ENCODE measurements at regions not wholly inside any gene's neighbourhood (a gene's known extent, or its start where the extent isn't known, plus 50 kb on each side); places are given as distances from the start of the nearest gene placed in this dataset.
"Not testable (repeated sequence)": the region's sequence is repeated elsewhere in the genome, so short reads cannot be mapped to it uniquely, and the experiment has no call there.

DNA sequence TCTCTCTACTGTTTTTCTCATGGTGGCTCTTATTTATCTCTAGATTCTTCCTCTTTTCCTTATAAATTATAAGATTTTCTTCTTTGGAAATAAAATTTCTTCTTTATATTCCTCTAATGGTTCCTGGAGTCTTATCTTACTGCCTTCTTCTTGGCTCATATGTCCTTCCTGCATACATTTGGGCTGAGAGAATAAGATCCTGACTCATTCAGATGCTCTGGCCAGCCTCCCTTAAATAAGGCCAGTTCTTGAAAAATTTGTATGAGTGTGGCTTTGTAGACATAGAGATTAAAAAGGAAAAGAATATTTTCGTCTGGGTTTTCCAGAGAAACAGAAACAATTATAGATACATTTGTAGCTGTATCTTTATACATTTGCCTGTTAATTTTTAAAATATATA is 411.3 kb downstream of the KIF20B start:
- Histone ChIP-seq H4K8ac (ENCODE audit: low read depth, low read length) (no peak overlapping the region), H3K23ac (ENCODE audit: low read depth, low read length, poor library complexity) (no peak overlapping the region)

DNA sequence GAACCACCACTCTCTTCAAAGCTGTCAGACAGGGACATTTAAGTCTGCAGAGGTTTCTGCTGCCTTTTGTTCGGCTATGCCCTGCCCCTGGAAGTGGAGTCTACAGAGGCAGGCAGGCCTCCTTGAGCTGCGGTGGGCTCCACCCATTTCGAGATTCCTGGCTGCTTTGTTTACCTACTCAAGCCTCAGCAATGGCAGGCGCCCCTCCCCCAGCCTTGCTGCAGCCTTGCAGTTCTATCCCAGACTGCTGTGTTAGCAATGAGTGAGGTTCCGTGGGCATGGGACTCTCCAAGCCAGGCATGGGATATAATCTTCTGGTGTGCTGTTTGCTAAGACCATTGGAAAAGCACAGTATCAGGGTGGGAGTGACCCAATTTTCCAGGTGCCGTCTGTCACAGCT is 417.2 kb downstream of the KIF20B start:
- H3K18ac ChIP-seq (ENCODE audit: low read length); H3K4me3 ChIP-seq (ENCODE audit: low read length in 2 of 2); H2BK5ac ChIP-seq (ENCODE audit: low read length); H2BK120ac ChIP-seq (ENCODE audit: low read depth, low read length); H4K91ac ChIP-seq (ENCODE audit: low read depth, low read length, poor library complexity); H2AK5ac ChIP-seq (ENCODE audit: low read depth, low read length); H3K4me1 ChIP-seq (ENCODE audit: control insufficient read depth in 2 of 2, insufficient read depth in 1 of 2, low read depth in 1 of 2, low read length in 2 of 2); H3K36me3 ChIP-seq (replicated peaks in 1 of 2; ENCODE audit: control insufficient read depth in 2 of 2, insufficient read depth in 2 of 2, low read length in 2 of 2); H2BK12ac ChIP-seq (ENCODE audit: low read length); DNase-seq (ENCODE audit: low spot score); H2AFZ ChIP-seq (ENCODE audit: low read length); H4K8ac ChIP-seq (ENCODE audit: low read depth, low read length); H3K9me3 ChIP-seq (replicated peaks in 1 of 2; ENCODE audit: control insufficient read depth in 2 of 2, insufficient read depth in 1 of 2, low read depth in 1 of 2, low read length in 2 of 2); H3K14ac ChIP-seq (ENCODE audit: low read length); H3K9ac ChIP-seq (ENCODE audit: low read depth, low read length, poor library complexity); H3K27ac ChIP-seq (replicated peaks; ENCODE audit: low read length); H3K4ac ChIP-seq (ENCODE audit: low read length); H3K4me2 ChIP-seq (ENCODE audit: insufficient read depth, low read length, poor library complexity, severe bottlenecking); H3K27me3 ChIP-seq (ENCODE audit: control insufficient read depth in 3 of 3, insufficient read depth in 3 of 3, low read depth in 1 of 3, low read length in 3 of 3); H2BK15ac ChIP-seq (ENCODE audit: low read length); H3K79me1 ChIP-seq (ENCODE audit: low read depth, low read length); H3K23ac ChIP-seq (ENCODE audit: low read depth, low read length, poor library complexity): not testable (repeated sequence)
- no CpG with 5 or more reads among the region's 6 CpGs for WGBS, 2 donors (ENCODE audit: extremely low coverage in 2 of 2, insufficient read length in 2 of 2, insufficient replicate concordance in 1 of 2)

More for the DNA sequence above, 411.3 kb downstream of the KIF20B start:
- Histone ChIP-seq H3K4me3 (ENCODE audit: low read length in 2 of 2) (no peak overlapping the region), H2BK12ac (ENCODE audit: low read length) (no peak overlapping the region), H3K4ac (ENCODE audit: low read length) (no peak overlapping the region), H3K79me1 (ENCODE audit: low read depth, low read length) (no peaks in the 10 kb centered on the region), H2BK15ac (ENCODE audit: low read length) (no peak overlapping the region), H2AFZ (ENCODE audit: low read length) (no peak overlapping the region), H3K27ac (replicated peaks; ENCODE audit: low read length) (no peak overlapping the region), H2BK5ac (ENCODE audit: low read length) (no peak overlapping the region), H3K4me1 (ENCODE audit: control insufficient read depth in 2 of 2, insufficient read depth in 1 of 2, low read depth in 1 of 2, low read length in 2 of 2) (no peaks in the 10 kb centered on the region), H3K4me2 (ENCODE audit: insufficient read depth, low read length, poor library complexity, severe bottlenecking) (no peak overlapping the region), H3K14ac (ENCODE audit: low read length) (no peak overlapping the region), H3K36me3 (replicated peaks in 1 of 2; ENCODE audit: control insufficient read depth in 2 of 2, insufficient read depth in 2 of 2, low read length in 2 of 2) (no peaks in the 10 kb centered on the region), H2BK120ac (ENCODE audit: low read depth, low read length) (no peak overlapping the region), H4K91ac (ENCODE audit: low read depth, low read length, poor library complexity) (no peak overlapping the region), H3K9me3 (replicated peaks in 1 of 2; ENCODE audit: control insufficient read depth in 2 of 2, insufficient read depth in 1 of 2, low read depth in 1 of 2, low read length in 2 of 2) (no peaks in the 10 kb centered on the region), H3K9ac (ENCODE audit: low read depth, low read length, poor library complexity) (no peak overlapping the region), H2AK5ac (ENCODE audit: low read depth, low read length) (no peak overlapping the region), H3K18ac (ENCODE audit: low read length) (no peak overlapping the region), H3K27me3 (ENCODE audit: control insufficient read depth in 3 of 3, insufficient read depth in 3 of 3, low read depth in 1 of 3, low read length in 3 of 3) (no peaks in the 10 kb centered on the region)
- no peak for DNase-seq (ENCODE audit: low spot score)
- WGBS, 2 donors (ENCODE audit: extremely low coverage in 2 of 2, insufficient read length in 2 of 2, insufficient replicate concordance in 1 of 2): no CpG with 5 or more reads among the region's 1 CpG

DNA sequence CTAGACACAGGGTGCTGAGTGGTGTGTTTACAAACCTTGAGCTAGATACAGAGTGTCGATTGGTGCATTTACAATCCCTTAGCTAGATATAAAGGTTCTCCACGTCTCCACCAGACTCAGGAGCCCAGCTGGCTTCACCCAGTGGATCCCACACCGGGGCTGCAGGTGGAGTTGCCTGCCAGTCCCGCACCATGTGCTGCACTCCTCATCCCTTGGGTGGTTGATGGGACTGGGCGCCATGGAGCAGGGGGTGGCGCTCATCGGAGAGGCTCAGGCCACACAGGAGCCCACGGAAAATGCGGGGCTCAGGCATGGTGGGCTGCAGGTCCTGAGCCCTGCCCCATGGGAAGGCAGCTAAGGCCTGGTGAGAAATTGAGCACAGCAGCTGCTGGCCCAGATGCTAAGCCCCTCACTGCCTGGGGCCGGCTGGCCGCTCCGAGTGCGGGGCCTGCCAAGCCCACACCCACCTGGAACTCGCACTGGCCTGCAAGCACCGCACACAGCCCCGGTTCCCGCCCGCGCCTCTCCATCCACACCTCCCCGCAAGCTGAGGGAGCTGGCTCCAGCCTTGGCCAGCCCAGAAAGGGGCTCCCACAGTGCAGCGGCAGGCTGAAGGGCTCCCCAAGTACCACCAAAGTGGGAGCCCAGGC is 418.4 kb downstream of the KIF20B start:
- H2BK120ac ChIP-seq (ENCODE audit: low read depth, low read length); H3K27ac ChIP-seq (replicated peaks; ENCODE audit: low read length); H3K4me3 ChIP-seq (ENCODE audit: low read length in 2 of 2); H2BK12ac ChIP-seq (ENCODE audit: low read length); H3K4ac ChIP-seq (ENCODE audit: low read length); H2BK5ac ChIP-seq (ENCODE audit: low read length); H3K18ac ChIP-seq (ENCODE audit: low read length); H2AK5ac ChIP-seq (ENCODE audit: low read depth, low read length); H2BK15ac ChIP-seq (ENCODE audit: low read length); H3K14ac ChIP-seq (ENCODE audit: low read length); H3K4me1 ChIP-seq (ENCODE audit: control insufficient read depth in 2 of 2, insufficient read depth in 1 of 2, low read depth in 1 of 2, low read length in 2 of 2); H3K36me3 ChIP-seq (replicated peaks in 1 of 2; ENCODE audit: control insufficient read depth in 2 of 2, insufficient read depth in 2 of 2, low read length in 2 of 2); H3K9ac ChIP-seq (ENCODE audit: low read depth, low read length, poor library complexity); H3K23ac ChIP-seq (ENCODE audit: low read depth, low read length, poor library complexity); H3K9me3 ChIP-seq (replicated peaks in 1 of 2; ENCODE audit: control insufficient read depth in 2 of 2, insufficient read depth in 1 of 2, low read depth in 1 of 2, low read length in 2 of 2); H2AFZ ChIP-seq (ENCODE audit: low read length); H4K91ac ChIP-seq (ENCODE audit: low read depth, low read length, poor library complexity); DNase-seq (ENCODE audit: low spot score); H3K27me3 ChIP-seq (ENCODE audit: control insufficient read depth in 3 of 3, insufficient read depth in 3 of 3, low read depth in 1 of 3, low read length in 3 of 3); H4K8ac ChIP-seq (ENCODE audit: low read depth, low read length); H3K4me2 ChIP-seq (ENCODE audit: insufficient read depth, low read length, poor library complexity, severe bottlenecking); H3K79me1 ChIP-seq (ENCODE audit: low read depth, low read length): not testable (repeated sequence)
- no CpG with 5 or more reads among the region's 21 CpGs for WGBS, 2 donors (ENCODE audit: extremely low coverage in 2 of 2, insufficient read length in 2 of 2, insufficient replicate concordance in 1 of 2)

DNA sequence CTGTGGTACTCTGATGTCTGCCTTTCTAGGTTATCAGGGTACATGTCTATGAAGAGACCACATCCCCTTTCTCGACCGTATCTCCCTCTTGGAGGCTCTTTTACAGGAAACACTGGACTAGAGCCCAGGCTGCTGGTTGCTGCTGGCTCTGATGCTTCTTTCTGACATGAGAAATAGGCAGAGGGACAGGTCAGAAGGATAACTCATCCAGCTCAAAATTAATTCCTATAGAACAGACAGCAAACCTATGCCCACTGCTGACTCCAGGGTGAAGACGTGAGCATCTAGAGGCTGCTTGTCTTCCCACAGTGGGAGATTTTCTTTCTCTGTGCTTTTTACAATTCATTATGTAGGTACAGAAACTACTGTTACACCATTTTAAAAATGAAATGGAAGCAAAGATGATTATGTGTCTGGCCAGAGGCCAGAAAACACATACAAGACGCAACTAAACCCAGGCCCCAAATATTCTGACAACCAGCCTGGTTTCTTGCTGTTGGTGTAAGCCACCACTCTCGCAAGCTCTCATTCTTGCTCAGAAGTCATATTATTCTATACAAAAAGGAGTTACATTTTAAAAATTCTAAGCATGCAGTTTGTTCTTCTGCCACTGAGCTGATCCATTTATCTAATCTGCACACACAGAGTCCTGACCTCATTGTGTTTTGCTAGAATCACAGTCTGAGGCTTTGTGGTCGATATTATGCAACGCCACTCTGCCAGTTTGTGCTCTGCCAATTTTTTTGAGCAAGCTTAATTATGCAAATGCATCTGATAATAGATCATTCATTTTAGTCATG is 424.3 kb downstream of the KIF20B start:
- no peak overlapping the region for H2BK5ac ChIP-seq (ENCODE audit: low read length)
- H2BK12ac ChIP-seq (ENCODE audit: low read length): no peak overlapping the region
- H3K4me3 ChIP-seq (ENCODE audit: low read length in 2 of 2): no peak overlapping the region
- H2AFZ ChIP-seq (ENCODE audit: low read length): no peak overlapping the region
- no peak overlapping the region for H3K9ac ChIP-seq (ENCODE audit: low read depth, low read length, poor library complexity)
- H3K27me3 ChIP-seq (ENCODE audit: control insufficient read depth in 3 of 3, insufficient read depth in 3 of 3, low read depth in 1 of 3, low read length in 3 of 3): no peaks in the 10 kb centered on the region
- no peak overlapping the region for H2BK120ac ChIP-seq (ENCODE audit: low read depth, low read length)
- no peak overlapping the region for H3K18ac ChIP-seq (ENCODE audit: low read length)
- H2BK15ac ChIP-seq (ENCODE audit: low read length): no peak overlapping the region
- no peak overlapping the region for H3K27ac ChIP-seq (replicated peaks; ENCODE audit: low read length)
- no peaks in the 10 kb centered on the region for H3K9me3 ChIP-seq (replicated peaks in 1 of 2; ENCODE audit: control insufficient read depth in 2 of 2, insufficient read depth in 1 of 2, low read depth in 1 of 2, low read length in 2 of 2)
- H4K91ac ChIP-seq (ENCODE audit: low read depth, low read length, poor library complexity): no peak overlapping the region
- no peak overlapping the region for H3K23ac ChIP-seq (ENCODE audit: low read depth, low read length, poor library complexity)
- H3K14ac ChIP-seq (ENCODE audit: low read length): no peak overlapping the region
- H3K4me2 ChIP-seq (ENCODE audit: insufficient read depth, low read length, poor library complexity, severe bottlenecking): no peak overlapping the region
- no CpG with 5 or more reads among the region's 7 CpGs for WGBS, 2 donors (ENCODE audit: extremely low coverage in 2 of 2, insufficient read length in 2 of 2, insufficient replicate concordance in 1 of 2)
- no peaks in the 10 kb centered on the region for H3K4me1 ChIP-seq (ENCODE audit: control insufficient read depth in 2 of 2, insufficient read depth in 1 of 2, low read depth in 1 of 2, low read length in 2 of 2)
- DNase-seq (ENCODE audit: low spot score): no peak
- H4K8ac ChIP-seq (ENCODE audit: low read depth, low read length): no peak overlapping the region
- no peaks in the 10 kb centered on the region for H3K79me1 ChIP-seq (ENCODE audit: low read depth, low read length)
- H2AK5ac ChIP-seq (ENCODE audit: low read depth, low read length): no peak overlapping the region
- H3K4ac ChIP-seq (ENCODE audit: low read length): no peak overlapping the region
- no peaks in the 10 kb centered on the region for H3K36me3 ChIP-seq (replicated peaks in 1 of 2; ENCODE audit: control insufficient read depth in 2 of 2, insufficient read depth in 2 of 2, low read length in 2 of 2)

Data from neuronal stem cell (in vitro differentiated cells).